ENCODE measurements at regions not wholly inside any gene's neighbourhood (a gene's known extent, or its start where the extent isn't known, plus 50 kb on each side); places are given as distances from the start of the nearest gene placed in this dataset.
A peak's percentile ranks its signal among the peaks of the same experiment; 100 is the strongest.

DNA sequence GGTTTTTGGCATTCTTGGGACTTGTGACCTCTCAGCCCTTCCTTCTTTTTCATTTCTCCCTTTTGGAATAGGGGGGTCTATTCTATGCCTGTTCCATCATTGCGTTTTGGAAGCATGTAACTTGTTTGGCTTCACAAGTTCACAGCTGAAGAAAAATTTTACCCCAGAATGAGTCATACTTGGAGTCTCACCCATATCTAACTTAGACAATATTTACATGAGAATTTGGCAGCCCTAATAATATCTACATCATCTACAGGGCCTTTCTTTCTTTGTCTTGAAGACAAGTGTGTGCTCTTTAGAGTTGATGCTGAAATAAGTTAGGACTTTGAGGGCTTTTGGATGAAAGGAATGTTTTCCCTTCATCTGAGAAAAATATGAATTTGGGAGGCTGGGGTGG is 1312.9 kb upstream of the FLRT2 start:
- 89% methylated on average over 1 of the region's 1 CpG for WGBS
- Histone ChIP-seq H2BK15ac (ENCODE audit: low read depth, poor library complexity, severe bottlenecking) (no peak overlapping the region), H4K8ac (ENCODE audit: low read length) (no peak overlapping the region), H3K79me1 (replicated peaks; ENCODE audit: low read length, poor library complexity, severe bottlenecking) (no peaks in the 10 kb centered on the region), H3K27ac (ENCODE audit: low read length, poor library complexity, severe bottlenecking) (no peak overlapping the region), H3K9ac (ENCODE audit: low read length) (no peak overlapping the region), H2BK5ac (ENCODE audit: low read depth, low read length, poor library complexity, severe bottlenecking) (no peak overlapping the region), H3K36me3 (ENCODE audit: control insufficient read depth in 1 of 2, insufficient read depth in 2 of 2, low read depth in 1 of 2, low read length in 2 of 2) (no peaks in the 10 kb centered on the region), H3K4ac (ENCODE audit: low read depth in 1 of 2, low read length in 2 of 2) (no peak overlapping the region), H3K18ac (ENCODE audit: low read depth in 1 of 2, low read length in 2 of 2) (no peak overlapping the region), H3K27me3 (ENCODE audit: control insufficient read depth in 1 of 2, insufficient read depth in 1 of 2, low read length in 2 of 2) (no peaks in the 10 kb centered on the region), H3K4me1 (ENCODE audit: control insufficient read depth, insufficient read depth, low read depth, low read length) (no peaks in the 10 kb centered on the region), H2AK5ac (ENCODE audit: low read length, severe bottlenecking) (no peak overlapping the region), H2BK12ac (ENCODE audit: low read length in 2 of 2) (no peak overlapping the region), H3K14ac (ENCODE audit: low read length in 2 of 2) (no peak overlapping the region), H3K4me3 (ENCODE audit: insufficient read depth in 1 of 2, low read depth in 1 of 2, low read length in 2 of 2) (no peak overlapping the region), H3K9me3 (ENCODE audit: control insufficient read depth, low read length) (peaks cover 16% of the 10 kb centered on the region), H4K91ac (ENCODE audit: low read length) (no peak overlapping the region), H2AFZ (ENCODE audit: low read depth, low read length) (no peak overlapping the region), H3K4me2 (ENCODE audit: low read length, poor library complexity, severe bottlenecking) (no peak overlapping the region), H3K23ac (ENCODE audit: low read length in 2 of 2) (no peak overlapping the region), H2BK120ac (ENCODE audit: low read depth, low read length) (no peak overlapping the region)
- no peak for DNase-seq

DNA sequence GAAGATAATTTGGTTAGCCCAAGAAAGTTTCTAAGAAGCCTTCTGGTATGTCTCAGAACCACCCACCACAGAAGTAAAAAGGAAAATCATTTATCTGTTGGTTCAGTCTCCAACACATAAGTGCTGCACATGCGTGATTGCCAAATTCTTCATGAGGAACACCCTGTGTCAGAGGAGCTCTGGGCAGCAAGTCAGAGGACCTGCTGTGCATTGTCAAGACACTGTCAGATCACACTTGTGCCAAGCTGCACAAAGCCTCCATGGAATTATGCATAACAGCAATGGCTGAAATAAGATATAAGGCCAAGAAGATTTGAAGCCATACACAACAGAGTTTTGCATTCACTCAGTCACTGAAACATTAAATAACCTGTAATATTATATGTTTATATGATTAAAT is 1304.7 kb upstream of the FLRT2 start:
- Histone ChIP-seq H3K27me3 (ENCODE audit: control insufficient read depth in 1 of 2, insufficient read depth in 1 of 2, low read length in 2 of 2) (no peaks in the 10 kb centered on the region), H2AFZ (ENCODE audit: low read depth, low read length) (no peak overlapping the region), H3K23ac (ENCODE audit: low read length in 2 of 2) (no peak overlapping the region), H2BK120ac (ENCODE audit: low read depth, low read length) (no peak overlapping the region), H2BK12ac (ENCODE audit: low read length in 2 of 2) (no peak overlapping the region), H3K9ac (ENCODE audit: low read length) (no peak overlapping the region), H3K27ac (ENCODE audit: low read length, poor library complexity, severe bottlenecking) (no peak overlapping the region), H3K9me3 (ENCODE audit: control insufficient read depth, low read length) (no peaks in the 10 kb centered on the region), H4K91ac (ENCODE audit: low read length) (no peak overlapping the region), H3K18ac (ENCODE audit: low read depth in 1 of 2, low read length in 2 of 2) (no peak overlapping the region), H2BK15ac (ENCODE audit: low read depth, poor library complexity, severe bottlenecking) (no peak overlapping the region), H3K4me1 (ENCODE audit: control insufficient read depth, insufficient read depth, low read depth, low read length) (no peaks in the 10 kb centered on the region), H3K79me1 (replicated peaks; ENCODE audit: low read length, poor library complexity, severe bottlenecking) (no peaks in the 10 kb centered on the region), H3K14ac (ENCODE audit: low read length in 2 of 2) (no peak overlapping the region), H2BK5ac (ENCODE audit: low read depth, low read length, poor library complexity, severe bottlenecking) (no peak overlapping the region), H3K4ac (ENCODE audit: low read depth in 1 of 2, low read length in 2 of 2) (peak overlapping the region in 1 of 2 experiments; percentile 73), H3K4me3 (ENCODE audit: insufficient read depth in 1 of 2, low read depth in 1 of 2, low read length in 2 of 2) (no peak overlapping the region), H3K36me3 (ENCODE audit: control insufficient read depth in 1 of 2, insufficient read depth in 2 of 2, low read depth in 1 of 2, low read length in 2 of 2) (no peaks in the 10 kb centered on the region), H3K4me2 (ENCODE audit: low read length, poor library complexity, severe bottlenecking) (no peak overlapping the region), H2AK5ac (ENCODE audit: low read length, severe bottlenecking) (no peak overlapping the region), H4K8ac (ENCODE audit: low read length) (no peak overlapping the region)
- no peak for DNase-seq
- WGBS, result 97% methylated on average over 1 of the region's 1 CpG

DNA sequence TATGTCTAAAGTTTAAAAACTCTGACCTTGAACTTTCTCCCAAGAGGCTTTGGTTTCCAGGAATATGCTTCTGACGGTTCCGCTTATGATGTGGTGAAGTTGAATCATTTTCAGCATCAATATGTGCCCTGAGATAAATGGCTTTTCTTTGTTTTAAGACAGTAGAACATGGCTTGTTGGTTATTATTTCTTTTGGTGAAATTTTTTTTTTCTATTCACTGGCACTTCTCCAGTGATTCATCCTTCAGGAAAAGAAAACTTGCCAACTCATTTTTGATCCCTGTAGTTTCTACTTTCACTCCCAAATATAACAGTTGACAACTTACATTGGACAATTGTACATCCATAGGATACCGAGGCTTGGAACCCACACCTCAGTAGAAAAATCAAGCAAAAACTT is 1301.2 kb upstream of the FLRT2 start:
- 86% methylated on average over 3 of the region's 3 CpGs for WGBS
- Histone ChIP-seq H3K23ac (ENCODE audit: low read length in 2 of 2) (no peak overlapping the region), H2BK5ac (ENCODE audit: low read depth, low read length, poor library complexity, severe bottlenecking) (no peak overlapping the region), H3K4me3 (ENCODE audit: insufficient read depth in 1 of 2, low read depth in 1 of 2, low read length in 2 of 2) (no peak overlapping the region), H2AFZ (ENCODE audit: low read depth, low read length) (no peak overlapping the region), H3K27me3 (ENCODE audit: control insufficient read depth in 1 of 2, insufficient read depth in 1 of 2, low read length in 2 of 2) (no peaks in the 10 kb centered on the region), H3K9me3 (ENCODE audit: control insufficient read depth, low read length) (no peaks in the 10 kb centered on the region), H3K4me2 (ENCODE audit: low read length, poor library complexity, severe bottlenecking) (no peak overlapping the region), H3K4me1 (ENCODE audit: control insufficient read depth, insufficient read depth, low read depth, low read length) (no peaks in the 10 kb centered on the region), H4K8ac (ENCODE audit: low read length) (no peak overlapping the region), H3K27ac (ENCODE audit: low read length, poor library complexity, severe bottlenecking) (no peak overlapping the region), H3K14ac (ENCODE audit: low read length in 2 of 2) (no peak overlapping the region), H3K79me1 (replicated peaks; ENCODE audit: low read length, poor library complexity, severe bottlenecking) (no peaks in the 10 kb centered on the region), H4K91ac (ENCODE audit: low read length) (no peak overlapping the region), H3K4ac (ENCODE audit: low read depth in 1 of 2, low read length in 2 of 2) (no peak overlapping the region), H2AK5ac (ENCODE audit: low read length, severe bottlenecking) (no peak overlapping the region), H2BK12ac (ENCODE audit: low read length in 2 of 2) (no peak overlapping the region), H3K36me3 (ENCODE audit: control insufficient read depth in 1 of 2, insufficient read depth in 2 of 2, low read depth in 1 of 2, low read length in 2 of 2) (no peaks in the 10 kb centered on the region), H2BK120ac (ENCODE audit: low read depth, low read length) (no peak overlapping the region), H2BK15ac (ENCODE audit: low read depth, poor library complexity, severe bottlenecking) (no peak overlapping the region), H3K18ac (ENCODE audit: low read depth in 1 of 2, low read length in 2 of 2) (no peak overlapping the region), H3K9ac (ENCODE audit: low read length) (no peak overlapping the region)
- no peak for DNase-seq

- no peak overlapping the region for H2BK12ac ChIP-seq (ENCODE audit: low read length in 2 of 2)
- H2BK5ac ChIP-seq (ENCODE audit: low read depth, low read length, poor library complexity, severe bottlenecking), result no peak overlapping the region
- peaks cover 4% of the 10 kb centered on the region for H3K9me3 ChIP-seq (ENCODE audit: control insufficient read depth, low read length)
- no peak overlapping the region for H3K18ac ChIP-seq (ENCODE audit: low read depth in 1 of 2, low read length in 2 of 2)
- no peak overlapping the region for H2BK120ac ChIP-seq (ENCODE audit: low read depth, low read length)
- no peak overlapping the region for H2BK15ac ChIP-seq (ENCODE audit: low read depth, poor library complexity, severe bottlenecking)
- no peaks in the 10 kb centered on the region for H3K27me3 ChIP-seq (ENCODE audit: control insufficient read depth in 1 of 2, insufficient read depth in 1 of 2, low read length in 2 of 2)
- no peak overlapping the region for H4K8ac ChIP-seq (ENCODE audit: low read length)
- no peak overlapping the region for H4K91ac ChIP-seq (ENCODE audit: low read length)
- WGBS, result 97% methylated on average over 7 of the region's 7 CpGs
- no peaks in the 10 kb centered on the region for H3K36me3 ChIP-seq (ENCODE audit: control insufficient read depth in 1 of 2, insufficient read depth in 2 of 2, low read depth in 1 of 2, low read length in 2 of 2)
- no peak overlapping the region for H2AFZ ChIP-seq (ENCODE audit: low read depth, low read length)
- H2AK5ac ChIP-seq (ENCODE audit: low read length, severe bottlenecking), result no peak overlapping the region
- no peak overlapping the region for H3K4ac ChIP-seq (ENCODE audit: low read depth in 1 of 2, low read length in 2 of 2)
- no peaks in the 10 kb centered on the region for H3K79me1 ChIP-seq (replicated peaks; ENCODE audit: low read length, poor library complexity, severe bottlenecking)
- no peak for DNase-seq
- H3K4me3 ChIP-seq (ENCODE audit: insufficient read depth in 1 of 2, low read depth in 1 of 2, low read length in 2 of 2), result no peak overlapping the region
- H3K27ac ChIP-seq (ENCODE audit: low read length, poor library complexity, severe bottlenecking), result no peak overlapping the region
- no peak overlapping the region for H3K14ac ChIP-seq (ENCODE audit: low read length in 2 of 2)
- no peaks in the 10 kb centered on the region for H3K4me1 ChIP-seq (ENCODE audit: control insufficient read depth, insufficient read depth, low read depth, low read length)
- no peak overlapping the region for H3K9ac ChIP-seq (ENCODE audit: low read length)
- no peak overlapping the region for H3K23ac ChIP-seq (ENCODE audit: low read length in 2 of 2)
- H3K4me2 ChIP-seq (ENCODE audit: low read length, poor library complexity, severe bottlenecking), result no peak overlapping the region
Measured at GRCh38 chr14:84234281-84234680, 1295.7 kb upstream of the FLRT2 start.
